Activated naive CD8-positive, alpha-beta T cell treated with anti-CD3 and anti-CD28 coated beads for 36 hours (primary cell): ENCODE measurements at regions not wholly inside any gene's neighbourhood (a gene's known extent, or its start where the extent isn't known, plus 50 kb on each side); places are given as distances from the start of the nearest gene placed in this dataset.
A peak's percentile ranks its signal among the peaks of the same experiment; 100 is the strongest.
"Not testable (repeated sequence)": the region's sequence is repeated elsewhere in the genome, so short reads cannot be mapped to it uniquely, and the experiment has no call there.

Experiments
- DNase-seq: peaks from one replicate; pipeline ENCODE4 v3.0.0; 2021
- H3K27ac Mint-ChIP-seq: one replicate; pipeline ENCODE4 v1.8.0; 2022; ENCODE audit warnings: mild to moderate bottlenecking, moderate library complexity, mixed read lengths
- H3K27me3 Mint-ChIP-seq: one replicate; pipeline ENCODE4 v1.8.0; 2022; ENCODE audit warnings: mild to moderate bottlenecking, mixed read lengths
- H3K36me3 Mint-ChIP-seq: one replicate; pipeline ENCODE4 v1.8.0; 2021; ENCODE audit warnings: mild to moderate bottlenecking, mixed read lengths
- H3K4me1 Mint-ChIP-seq: one replicate; pipeline ENCODE4 v1.8.0; 2021; ENCODE audit warnings: mixed read lengths
- H3K4me3 Mint-ChIP-seq: one replicate; pipeline ENCODE4 v1.8.0; 2022; ENCODE audit warnings: mild to moderate bottlenecking, moderate library complexity, mixed read lengths
- H3K9me3 Mint-ChIP-seq: one replicate; pipeline ENCODE4 v1.8.0; 2022; ENCODE audit warnings: mixed read lengths

DNA sequence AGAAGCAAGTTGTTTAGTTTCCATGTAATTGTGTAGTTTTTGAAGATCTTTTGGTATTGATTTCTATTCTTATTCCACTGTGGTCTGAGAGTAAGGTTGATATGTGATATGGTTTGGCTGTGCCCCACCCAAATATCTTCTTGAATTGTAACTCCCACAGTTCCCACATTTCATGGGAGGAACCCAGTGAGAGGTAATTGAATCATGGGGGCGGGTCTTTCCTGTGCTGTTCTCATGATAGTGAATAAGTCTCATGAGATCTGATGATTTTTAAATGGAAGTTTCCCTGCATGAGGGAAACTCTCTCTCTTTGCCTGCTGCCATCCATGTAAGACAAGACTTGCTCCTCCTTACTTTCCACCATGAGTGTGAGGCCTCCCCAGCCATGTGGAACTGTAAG is 255.3 kb downstream of the S1PR1 start:
- not testable (repeated sequence) for H3K4me1 Mint-ChIP-seq, H3K36me3 Mint-ChIP-seq, DNase-seq, H3K4me3 Mint-ChIP-seq, H3K27me3 Mint-ChIP-seq, H3K9me3 Mint-ChIP-seq, H3K27ac Mint-ChIP-seq

DNA sequence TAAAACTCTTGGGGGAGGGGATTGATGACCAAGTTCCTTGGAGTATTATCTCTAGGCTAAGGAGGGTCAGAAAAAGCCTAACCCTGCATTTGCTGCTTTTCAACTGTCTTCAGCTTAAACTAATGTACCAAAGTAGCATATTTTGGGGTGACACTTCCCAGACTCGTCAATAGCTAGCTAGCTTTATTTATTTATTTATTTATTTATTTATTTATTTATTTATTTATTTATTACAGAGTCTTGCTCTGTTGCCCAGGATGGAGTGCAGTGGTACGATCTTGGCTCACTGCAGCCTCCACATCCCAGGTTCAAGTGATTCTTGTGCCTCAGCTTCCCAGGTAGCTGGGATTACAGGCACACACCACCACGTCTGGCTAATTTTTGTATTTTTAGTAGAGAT is 257.1 kb downstream of the S1PR1 start:
- H3K36me3 Mint-ChIP-seq, H3K27ac Mint-ChIP-seq, H3K27me3 Mint-ChIP-seq, H3K4me1 Mint-ChIP-seq, DNase-seq, H3K4me3 Mint-ChIP-seq, H3K9me3 Mint-ChIP-seq: not testable (repeated sequence)

DNA sequence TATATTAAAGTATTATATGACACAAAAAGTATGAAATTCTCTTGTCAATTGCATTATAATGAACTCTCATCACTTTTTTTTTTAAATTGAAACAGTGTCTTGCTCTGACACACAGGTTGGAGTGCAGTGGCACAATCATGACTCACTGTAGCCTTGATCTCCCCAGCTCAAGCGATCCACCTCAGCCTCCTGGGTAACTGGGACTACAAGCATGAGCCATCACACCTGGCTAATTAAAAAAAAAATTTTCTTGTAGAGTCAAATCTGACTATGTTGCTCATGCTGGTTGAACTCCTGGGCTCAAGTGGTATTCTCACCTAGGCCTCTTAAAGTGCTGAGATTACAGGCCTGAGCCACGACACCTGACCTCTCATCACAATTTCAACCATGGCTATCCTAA is 259.3 kb downstream of the S1PR1 start:
- Mint-ChIP-seq H3K9me3 (no peaks in the 10 kb centered on the region), H3K36me3 (no peaks in the 10 kb centered on the region), H3K27ac (no peak overlapping the region), H3K27me3 (peaks cover 3% of the 10 kb centered on the region), H3K4me1 (no peaks in the 10 kb centered on the region), H3K4me3 (no peak overlapping the region)
- peak; percentile 5 for DNase-seq

DNA sequence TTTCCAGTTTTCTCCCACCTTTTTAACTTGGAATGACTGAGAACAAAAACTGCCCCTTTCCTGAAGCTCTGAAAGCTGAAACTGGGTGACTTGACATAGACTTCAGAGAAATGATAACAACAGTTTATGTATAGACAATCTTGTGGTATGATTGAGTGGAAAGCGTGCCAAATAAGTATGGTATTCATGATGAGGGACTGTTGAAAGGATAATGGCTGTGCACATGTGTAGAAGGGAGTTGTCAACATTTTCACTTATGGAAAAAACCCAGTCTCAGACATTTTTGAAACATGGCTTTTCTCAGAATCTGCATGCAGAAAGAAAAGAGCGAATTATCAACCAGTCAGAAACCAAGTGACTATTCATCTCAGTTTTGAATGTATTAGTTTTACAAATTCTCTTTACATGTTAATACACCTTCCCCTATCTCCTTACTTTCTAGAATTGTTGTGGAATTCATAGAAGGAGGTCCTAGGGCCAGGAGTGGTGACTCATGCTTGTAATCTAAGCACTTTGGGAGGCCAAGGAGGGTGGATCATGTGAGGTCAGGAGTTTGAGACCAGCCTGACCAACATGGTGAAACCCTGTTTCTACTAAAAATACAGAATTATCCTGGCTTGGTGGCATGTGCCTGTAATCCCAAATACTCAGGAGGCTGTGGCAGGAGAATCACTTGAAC is 261.2 kb downstream of the S1PR1 start:
- H3K27ac Mint-ChIP-seq, result no peak overlapping the region
- no peak for DNase-seq
- H3K4me1 Mint-ChIP-seq, result no peaks in the 10 kb centered on the region
- H3K9me3 Mint-ChIP-seq, result no peaks in the 10 kb centered on the region
- H3K36me3 Mint-ChIP-seq, result no peaks in the 10 kb centered on the region
- H3K4me3 Mint-ChIP-seq, result no peak overlapping the region
- H3K27me3 Mint-ChIP-seq, result peaks cover 3% of the 10 kb centered on the region

DNA sequence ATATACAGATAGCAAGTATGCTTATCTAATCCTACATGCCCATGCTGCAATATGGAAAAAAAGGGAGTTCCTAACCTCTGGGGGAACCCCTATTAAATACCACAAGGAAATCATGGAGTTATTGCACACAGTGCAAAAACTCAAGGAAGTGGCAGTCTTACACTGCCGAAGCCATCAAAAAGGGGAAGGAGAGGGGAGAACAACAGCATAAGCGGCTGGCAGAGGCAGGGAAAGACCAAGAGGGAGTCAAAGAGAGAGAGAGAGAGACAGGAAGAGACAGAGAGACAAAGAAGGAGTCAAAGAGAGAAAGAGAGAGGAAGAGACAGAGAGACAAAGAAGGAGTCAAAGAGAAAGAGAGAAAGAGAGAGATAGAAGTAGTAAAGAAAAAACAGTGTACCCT is 267.3 kb downstream of the S1PR1 start:
- H3K9me3 Mint-ChIP-seq, H3K27ac Mint-ChIP-seq, H3K27me3 Mint-ChIP-seq, H3K4me1 Mint-ChIP-seq, DNase-seq, H3K4me3 Mint-ChIP-seq, H3K36me3 Mint-ChIP-seq: not testable (repeated sequence)

DNA sequence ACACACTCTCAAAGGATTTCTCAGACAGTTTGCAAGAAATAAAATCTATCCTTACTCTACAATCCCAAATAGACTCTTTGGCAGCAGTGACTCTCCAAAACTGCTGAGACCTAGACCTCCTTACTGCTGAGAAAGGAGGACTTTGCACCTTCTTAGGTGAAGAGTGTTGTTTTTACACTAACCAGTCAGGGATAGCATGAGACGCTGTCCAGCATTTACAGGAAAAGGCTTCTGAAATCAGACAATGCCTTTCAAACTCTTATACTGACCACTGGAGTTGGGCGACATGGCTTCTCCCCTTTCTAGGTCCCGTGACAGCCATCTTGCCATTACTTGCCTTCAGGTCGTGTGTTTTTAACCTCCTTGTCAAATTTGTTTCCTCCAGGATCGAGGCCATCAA is 268.4 kb downstream of the S1PR1 start:
- not testable (repeated sequence) for H3K36me3 Mint-ChIP-seq, H3K4me1 Mint-ChIP-seq, DNase-seq, H3K9me3 Mint-ChIP-seq, H3K27me3 Mint-ChIP-seq, H3K4me3 Mint-ChIP-seq, H3K27ac Mint-ChIP-seq

DNA sequence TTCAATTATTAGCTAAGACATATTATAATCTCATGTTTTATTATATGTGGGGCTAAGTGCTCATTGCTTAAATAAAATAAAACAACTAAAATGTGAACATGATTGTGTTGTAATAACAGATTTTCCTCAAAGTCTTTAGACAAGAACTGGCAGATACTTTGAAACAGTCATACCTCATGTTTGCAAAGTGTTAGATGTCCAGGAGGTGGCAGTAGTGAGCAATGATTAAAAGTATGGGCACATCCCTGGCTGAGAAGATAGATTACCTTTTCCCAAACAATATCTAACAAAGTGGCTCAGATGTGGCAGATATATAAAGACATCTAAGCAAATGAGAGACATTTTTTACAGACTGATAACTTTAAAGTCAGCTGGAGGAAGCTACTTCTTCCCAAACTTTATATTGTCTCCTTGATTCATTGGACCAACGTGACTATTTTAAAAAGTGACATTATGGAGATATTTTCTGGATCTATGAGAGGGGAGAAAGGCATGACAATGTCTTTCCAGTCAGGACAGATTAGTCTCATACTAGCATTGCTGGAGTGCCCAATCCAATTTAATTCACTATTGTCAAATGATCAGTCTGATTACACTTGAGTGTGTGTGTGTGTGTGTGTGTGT is 269.8 kb downstream of the S1PR1 start:
- H3K27ac Mint-ChIP-seq, result no peak overlapping the region
- H3K4me1 Mint-ChIP-seq, result no peaks in the 10 kb centered on the region
- H3K36me3 Mint-ChIP-seq, result no peaks in the 10 kb centered on the region
- DNase-seq, result peak; percentile 20
- H3K4me3 Mint-ChIP-seq, result no peak overlapping the region
- no peaks in the 10 kb centered on the region for H3K9me3 Mint-ChIP-seq
- H3K27me3 Mint-ChIP-seq, result no peaks in the 10 kb centered on the region

DNA sequence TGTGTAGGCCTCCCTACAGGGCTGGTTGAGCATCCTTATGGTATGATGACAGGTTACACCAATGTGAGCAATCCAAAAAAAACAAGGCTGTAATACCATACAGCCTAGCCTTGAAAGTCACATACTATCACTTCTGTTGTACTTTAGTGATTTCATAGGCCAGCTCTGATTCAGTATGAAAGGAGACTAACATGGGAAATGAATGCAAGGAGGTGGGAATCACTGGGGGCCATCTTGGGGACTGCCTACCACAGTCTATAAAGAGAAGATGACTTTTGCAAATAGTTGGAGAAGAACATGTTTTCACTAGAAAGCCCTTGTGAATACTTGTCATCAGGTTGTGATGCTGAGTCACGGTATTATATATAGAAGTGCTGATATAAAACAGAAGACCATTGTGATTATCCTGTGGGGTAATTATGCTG is 270.7 kb downstream of the S1PR1 start:
- Mint-ChIP-seq H3K9me3 (no peaks in the 10 kb centered on the region), H3K36me3 (no peaks in the 10 kb centered on the region), H3K4me3 (no peak overlapping the region), H3K27me3 (no peaks in the 10 kb centered on the region), H3K27ac (no peak overlapping the region), H3K4me1 (no peaks in the 10 kb centered on the region)
- DNase-seq, result no peak

DNA sequence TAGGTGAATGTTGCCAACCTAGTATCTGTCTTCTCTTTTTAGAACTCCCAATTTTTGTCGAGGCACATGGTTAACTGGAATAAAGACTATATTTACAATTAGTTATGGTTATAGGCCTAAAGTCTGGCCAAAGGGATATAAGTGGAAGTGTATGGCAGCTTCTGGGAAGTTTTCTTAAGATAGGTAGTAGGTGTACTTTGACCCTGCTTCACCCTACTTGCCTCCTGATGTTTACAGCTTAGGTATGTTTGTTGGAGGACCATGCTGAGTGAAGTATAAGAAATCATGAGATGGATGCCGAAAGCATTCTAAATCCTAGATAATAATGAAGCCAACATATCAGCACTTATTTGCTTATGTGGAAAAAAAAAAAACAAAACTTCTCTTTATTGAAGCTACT is 272.1 kb downstream of the S1PR1 start:
- Mint-ChIP-seq H3K4me3 (no peak overlapping the region), H3K36me3 (no peaks in the 10 kb centered on the region), H3K4me1 (no peaks in the 10 kb centered on the region), H3K27ac (no peak overlapping the region), H3K27me3 (no peaks in the 10 kb centered on the region), H3K9me3 (no peaks in the 10 kb centered on the region)
- no peak for DNase-seq

DNA sequence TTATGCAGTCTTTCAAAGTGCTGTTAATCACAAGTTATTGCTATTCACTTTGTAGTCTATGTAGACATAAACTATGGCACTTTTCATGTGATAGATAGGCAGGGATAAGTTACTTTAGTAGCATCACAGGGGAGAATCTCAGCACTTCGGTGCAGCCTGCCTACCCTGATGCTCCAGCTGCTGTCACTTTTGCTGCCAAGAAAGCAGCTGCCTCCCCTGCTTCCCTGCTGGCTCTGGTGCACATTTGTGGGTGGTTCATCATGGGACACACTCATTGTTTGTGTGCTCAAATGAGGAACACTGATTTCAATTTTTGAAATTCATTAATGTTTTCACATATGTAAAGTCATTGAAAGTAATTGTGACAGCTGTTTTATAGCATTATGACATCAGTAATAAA is 272.6 kb downstream of the S1PR1 start:
- no peak for DNase-seq
- Mint-ChIP-seq H3K27ac (no peak overlapping the region), H3K4me3 (no peak overlapping the region), H3K36me3 (no peaks in the 10 kb centered on the region), H3K27me3 (no peaks in the 10 kb centered on the region), H3K4me1 (no peaks in the 10 kb centered on the region), H3K9me3 (no peaks in the 10 kb centered on the region)

DNA sequence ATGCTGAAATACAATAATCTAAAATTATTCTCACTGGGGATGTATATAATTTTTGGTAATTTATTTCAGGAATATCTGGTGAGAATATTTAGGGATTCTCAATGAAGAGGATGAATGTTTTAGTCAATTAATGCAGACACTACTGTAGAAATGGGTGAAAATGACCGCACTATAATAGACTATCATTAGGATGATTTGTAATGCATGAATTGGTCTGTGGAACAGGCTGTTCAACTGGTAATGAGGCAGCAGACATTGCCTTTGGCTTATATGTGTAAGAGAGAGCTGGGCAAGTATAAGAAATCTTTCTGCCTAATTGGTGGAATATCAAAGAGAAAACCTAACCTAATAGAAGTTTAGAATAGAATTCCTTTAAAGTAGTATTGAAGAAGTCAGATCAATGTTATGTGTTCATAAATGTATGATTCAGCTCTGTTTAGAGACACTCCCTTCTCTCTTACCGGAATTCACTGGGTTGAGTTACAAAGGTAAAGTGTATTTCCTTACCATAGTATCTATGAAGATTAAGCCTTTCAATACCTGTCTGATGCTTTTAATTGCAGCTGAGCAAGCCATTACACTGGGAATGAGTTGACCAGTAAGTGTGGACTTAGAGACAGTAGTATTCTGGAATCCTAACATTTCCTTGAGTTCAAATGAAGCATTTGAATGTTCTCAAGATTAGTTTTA is 274.5 kb downstream of the S1PR1 start:
- no peak overlapping the region for H3K27ac Mint-ChIP-seq
- DNase-seq, result no peak
- no peaks in the 10 kb centered on the region for H3K27me3 Mint-ChIP-seq
- H3K9me3 Mint-ChIP-seq, result peaks cover under 1% of the 10 kb centered on the region
- no peak overlapping the region for H3K4me3 Mint-ChIP-seq
- H3K36me3 Mint-ChIP-seq, result no peaks in the 10 kb centered on the region
- no peaks in the 10 kb centered on the region for H3K4me1 Mint-ChIP-seq

DNA sequence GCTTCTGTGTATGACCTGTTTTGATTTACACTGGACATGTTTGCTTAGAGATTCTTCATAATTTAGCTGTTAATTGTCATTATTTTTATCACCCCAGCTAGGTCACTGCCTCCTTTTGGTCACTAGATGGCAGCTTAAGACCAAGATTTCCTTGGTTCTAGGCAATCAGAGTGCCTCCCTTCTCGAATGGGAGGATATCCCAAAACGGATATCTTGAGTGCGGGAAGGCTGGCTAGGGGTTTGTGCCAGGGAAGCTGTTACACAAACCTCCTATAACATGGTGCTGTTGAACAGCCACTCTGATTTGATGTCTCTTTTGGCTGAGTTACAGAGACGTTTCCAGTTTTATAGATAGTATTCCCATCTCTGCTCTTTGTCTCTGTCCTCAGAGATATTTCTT is 283.5 kb downstream of the S1PR1 start:
- Mint-ChIP-seq H3K36me3 (peaks cover 2% of the 10 kb centered on the region), H3K4me1 (no peaks in the 10 kb centered on the region), H3K27me3 (peaks cover 5% of the 10 kb centered on the region), H3K27ac (no peak overlapping the region), H3K9me3 (peaks cover 11% of the 10 kb centered on the region), H3K4me3 (no peak overlapping the region)
- no peak for DNase-seq

DNA sequence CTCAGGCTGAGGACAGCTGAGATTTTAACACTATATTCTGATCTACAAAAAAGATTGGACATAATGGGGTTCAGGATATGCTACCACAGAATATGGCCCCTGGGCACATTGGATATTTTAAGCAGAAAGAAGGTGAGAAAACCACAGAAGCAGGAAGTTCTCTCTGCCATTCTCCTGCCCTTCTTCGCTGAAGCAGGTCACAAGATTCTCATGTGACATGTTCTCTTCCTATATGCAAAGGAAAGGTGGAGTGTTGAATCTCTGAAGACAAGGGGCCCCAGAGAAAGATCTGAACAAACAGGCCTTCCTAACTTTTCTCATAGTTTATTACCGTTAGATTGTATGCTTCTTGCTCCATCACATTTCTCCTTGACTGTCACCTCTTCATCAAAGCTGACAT is 285.7 kb downstream of the S1PR1 start:
- Mint-ChIP-seq H3K4me1 (no peaks in the 10 kb centered on the region), H3K27me3 (peaks cover 8% of the 10 kb centered on the region), H3K27ac (no peak overlapping the region), H3K36me3 (peaks cover 2% of the 10 kb centered on the region), H3K4me3 (no peak overlapping the region), H3K9me3 (peaks cover 8% of the 10 kb centered on the region)
- no peak for DNase-seq

DNA sequence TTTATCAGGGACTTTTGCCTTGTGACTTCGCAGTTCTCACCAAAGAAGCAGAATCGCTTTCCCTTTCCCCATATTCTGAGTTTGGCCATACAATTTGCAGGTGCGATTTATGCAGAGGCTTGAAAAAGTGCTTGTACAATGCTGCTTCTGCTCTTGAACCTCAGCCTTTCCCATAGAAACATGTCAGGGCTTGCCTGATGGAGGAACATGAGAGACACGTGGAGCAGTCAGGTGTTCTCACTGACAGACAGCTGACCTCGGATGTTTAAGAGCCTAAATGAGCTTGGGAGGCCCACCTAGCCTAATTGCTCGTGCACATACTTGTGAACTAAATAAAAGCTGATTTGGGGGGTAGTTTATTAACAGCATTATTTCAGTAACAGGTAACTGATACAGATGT is 290.0 kb downstream of the S1PR1 start:
- no peak for DNase-seq
- H3K27me3 Mint-ChIP-seq, result peaks cover 11% of the 10 kb centered on the region
- H3K4me3 Mint-ChIP-seq, result no peak overlapping the region
- no peaks in the 10 kb centered on the region for H3K36me3 Mint-ChIP-seq
- H3K9me3 Mint-ChIP-seq, result no peaks in the 10 kb centered on the region
- no peak overlapping the region for H3K27ac Mint-ChIP-seq
- H3K4me1 Mint-ChIP-seq, result no peaks in the 10 kb centered on the region

DNA sequence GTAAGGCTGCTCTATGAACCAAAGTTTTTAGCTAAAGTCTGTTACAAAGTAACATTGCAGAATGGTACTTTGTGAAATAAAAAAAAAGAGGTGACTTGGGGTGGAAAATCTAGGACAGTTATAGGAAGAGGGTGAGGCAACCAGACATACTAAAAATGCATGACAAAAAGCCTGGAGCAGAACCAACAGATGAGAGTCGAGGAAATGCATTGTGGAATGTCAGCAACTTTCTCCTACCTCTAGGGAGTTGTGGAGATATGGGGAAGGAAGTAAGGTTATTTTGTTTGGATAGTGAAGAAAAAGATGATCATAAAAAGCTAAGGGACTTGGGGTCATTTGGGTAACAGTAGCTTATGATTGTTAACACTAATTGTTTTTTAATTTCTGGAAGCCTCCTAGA is 295.6 kb downstream of the S1PR1 start:
- Mint-ChIP-seq H3K4me3 (no peak overlapping the region), H3K27me3 (peaks cover 12% of the 10 kb centered on the region), H3K4me1 (no peaks in the 10 kb centered on the region), H3K27ac (no peak overlapping the region), H3K36me3 (no peaks in the 10 kb centered on the region), H3K9me3 (no peaks in the 10 kb centered on the region)
- DNase-seq, result no peak

DNA sequence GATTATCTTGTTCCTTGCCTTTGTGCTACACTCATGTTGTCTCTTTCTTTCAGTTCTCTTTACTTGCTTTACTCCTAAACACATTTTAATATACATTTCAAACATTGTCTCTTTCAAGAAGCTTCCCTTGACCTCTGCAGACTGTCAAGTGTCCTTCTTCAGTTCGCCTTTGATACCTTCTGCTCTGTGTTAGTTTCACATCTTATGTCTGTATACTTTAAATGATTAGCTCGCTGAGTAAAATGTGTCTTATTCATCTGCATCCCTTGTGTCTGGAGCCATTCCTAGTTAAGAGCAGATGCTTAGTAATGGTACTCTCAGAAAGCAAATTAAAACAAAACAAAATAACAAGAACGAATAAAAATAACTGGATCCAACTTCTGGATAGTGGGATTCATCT is 303.3 kb downstream of the S1PR1 start:
- H3K4me1 Mint-ChIP-seq, result no peaks in the 10 kb centered on the region
- no peak overlapping the region for H3K27ac Mint-ChIP-seq
- H3K4me3 Mint-ChIP-seq, result no peak overlapping the region
- no peaks in the 10 kb centered on the region for H3K9me3 Mint-ChIP-seq
- H3K27me3 Mint-ChIP-seq, result peaks cover 19% of the 10 kb centered on the region
- no peak for DNase-seq
- no peaks in the 10 kb centered on the region for H3K36me3 Mint-ChIP-seq
